H1 (cell line): ENCODE measurements at regions not wholly inside any gene's neighbourhood (a gene's known extent, or its start where the extent isn't known, plus 50 kb on each side); places are given as distances from the start of the nearest gene placed in this dataset.

Source experiments
- CTCF ChIA-PET: fragments of 300-600 bp; sonication (Branson Sonifier 250); formaldehyde crosslinking; loops from one replicate; lab custom pipeline; 2021; ENCODE audit not compliant: partially characterized antibody; lab: Charles Lee
- POLR2A ChIA-PET: fragments of 300-600 bp; sonication (Branson Sonifier 250); formaldehyde crosslinking; loops from one replicate; lab custom pipeline; 2021; ENCODE audit warnings: inconsistent platforms; ENCODE audit not compliant: partially characterized antibody; lab: Charles Lee
- DNase-seq, 2 experiments: peaks; one replicate each; pipeline versions ENCODE4 v3.0.0 to v3.0.0-alpha.2; 2010 to 2022; ENCODE audit warnings: low spot score in 2 of 2, low read depth in 1 of 2, mixed read lengths in 1 of 2
- FAIRE-seq: peaks from 2 replicates; lab custom pipeline; 2011; peaks lifted over from hg19 to GRCh38; lab: Jason Lieb, UNC
- H2AFZ ChIP-seq: 2 replicates; pipeline ENCODE4 v1.8.1; 2012; ENCODE audit warnings: low read length, inconsistent platforms
- H2AK5ac ChIP-seq: 2 replicates; pipeline ENCODE4 v1.6.1; 2013; ENCODE audit warnings: low read depth, low read length
- H2BK120ac ChIP-seq: replicated peaks from 2 replicates; pipeline ENCODE3; 2013; ENCODE audit warnings: low read depth, low read length, inconsistent platforms
- H2BK12ac ChIP-seq: 2 replicates; pipeline ENCODE4 v1.6.1; 2013; ENCODE audit warnings: low read depth, low read length
- H2BK15ac ChIP-seq: 2 replicates; pipeline ENCODE4 v1.6.1; 2013; ENCODE audit warnings: low read length
- H2BK20ac ChIP-seq: 2 replicates; pipeline ENCODE4 v1.6.1; 2013; ENCODE audit warnings: low read length
- H2BK5ac ChIP-seq: 2 replicates; pipeline ENCODE4 v1.6.1; 2013; ENCODE audit warnings: low read depth, low read length
- H3K14ac ChIP-seq: 2 replicates; pipeline ENCODE4 v1.6.1; 2013; ENCODE audit warnings: inconsistent platforms; ENCODE audit not compliant: insufficient read length
- H3K18ac ChIP-seq: 2 replicates; pipeline ENCODE4 v1.6.1; 2013; ENCODE audit warnings: low read length; ENCODE audit errors: extremely low read depth
- H3K23ac ChIP-seq: 2 replicates; pipeline ENCODE4 v1.6.1; 2013; ENCODE audit warnings: inconsistent platforms; ENCODE audit not compliant: insufficient read length
- H3K23me2 ChIP-seq: 2 replicates; pipeline ENCODE4 v1.6.1; 2013; ENCODE audit warnings: low read depth, low read length
- H3K27ac ChIP-seq: 2 replicates; pipeline ENCODE4 v1.6.1; 2011; ENCODE audit warnings: low read depth, low read length, inconsistent platforms
- H3K27me3 ChIP-seq, 4 experiments: replicated peaks in 1 of 4; 1 replicate in 1 of 4; 2 replicates in 3 of 4; pipeline versions ENCODE4 v1.6.1 to v1.8.1; 2011 to 2013; ENCODE audit warnings: low read length in 3 of 4, mild to moderate bottlenecking in 3 of 4, inconsistent platforms in 2 of 4, mixed read lengths in 2 of 4, moderate library complexity in 1 of 4; ENCODE audit not compliant: control insufficient read depth in 3 of 4, insufficient read depth in 3 of 4; ENCODE audit errors: extremely low read depth in 1 of 4
- H3K36me3 ChIP-seq, 4 experiments: 2 replicates each; pipeline versions ENCODE4 v1.6.1 to v1.8.1; 2011 to 2013; ENCODE audit warnings: mild to moderate bottlenecking in 4 of 4, low read length in 3 of 4, moderate library complexity in 2 of 4, control low read depth in 1 of 4, inconsistent platforms in 1 of 4; ENCODE audit not compliant: insufficient read depth in 4 of 4, control insufficient read depth in 2 of 4
- H3K4ac ChIP-seq: replicated peaks from 2 replicates; pipeline ENCODE3; 2013; ENCODE audit warnings: low read length, low read depth, mixed read lengths, inconsistent platforms; ENCODE audit not compliant: insufficient read length
- H3K4me1 ChIP-seq, 4 experiments: replicated peaks in 1 of 4; 1 replicate in 1 of 4; 2 replicates in 3 of 4; pipeline versions ENCODE4 v1.6.1 to v1.8.1; 2011 to 2013; ENCODE audit warnings: low read length in 3 of 4, inconsistent platforms in 2 of 4, mixed read lengths in 1 of 4; ENCODE audit not compliant: insufficient read depth in 4 of 4, control insufficient read depth in 3 of 4
- H3K4me2 ChIP-seq, 2 experiments: 2 replicates each; pipeline versions ENCODE4 v1.6.1 to v1.8.1; 2011 to 2013; ENCODE audit warnings: low read depth in 2 of 2, low read length in 2 of 2, control low read depth in 1 of 2, inconsistent platforms in 1 of 2, mild to moderate bottlenecking in 1 of 2; ENCODE audit not compliant: insufficient read depth in 1 of 2
- H3K4me3 ChIP-seq, 4 experiments: fragments of 200-600, 300-600 bp in 1 of 4; sonication (generic), shearing (Covaris generic), sonication (Bioruptor Twin) in 1 of 4; 2 replicates each; pipeline versions ENCODE4 v1.5.1 to v1.8.1; 2011 to 2016; ENCODE audit warnings: low read length in 4 of 4, low read depth in 3 of 4, control low read depth in 2 of 4, inconsistent platforms in 2 of 4, mild to moderate bottlenecking in 2 of 4, mixed read lengths in 1 of 4, moderate library complexity in 1 of 4; ENCODE audit not compliant: insufficient read depth in 2 of 4; ENCODE audit errors: extremely low read depth in 1 of 4
- H3K56ac ChIP-seq: replicated peaks from 2 replicates; pipeline ENCODE3; 2013; ENCODE audit warnings: low read depth, mild to moderate bottlenecking, mixed read lengths, low read length, inconsistent platforms; ENCODE audit not compliant: insufficient read length
- H3K79me1 ChIP-seq: 2 replicates; pipeline ENCODE4 v1.6.1; 2013; ENCODE audit warnings: low read depth, low read length, control low read depth
- H3K79me2 ChIP-seq, 2 experiments: 2 replicates each; pipeline versions ENCODE4 v1.6.1 to v1.8.1; 2012 to 2013; ENCODE audit warnings: low read length in 2 of 2, mild to moderate bottlenecking in 2 of 2, inconsistent platforms in 1 of 2; ENCODE audit not compliant: insufficient read depth in 2 of 2, control insufficient read depth in 1 of 2
- H3K9ac ChIP-seq, 4 experiments: replicated peaks in 1 of 4; 1 replicate in 1 of 4; 2 replicates in 3 of 4; pipeline versions ENCODE4 v1.6.1 to v1.8.1; 2011 to 2013; ENCODE audit warnings: low read depth in 3 of 4, low read length in 3 of 4, control low read depth in 2 of 4, mild to moderate bottlenecking in 2 of 4, moderate library complexity in 2 of 4, inconsistent platforms in 1 of 4; ENCODE audit errors: extremely low read depth in 1 of 4
- H3K9me3 ChIP-seq, 2 experiments: 2 replicates each; pipeline versions ENCODE4 v1.6.1 to v1.8.1; 2012 to 2013; ENCODE audit warnings: mild to moderate bottlenecking in 2 of 2, moderate library complexity in 2 of 2, control low read depth in 1 of 2, inconsistent platforms in 1 of 2, low read depth in 1 of 2, low read length in 1 of 2, mixed read lengths in 1 of 2; ENCODE audit not compliant: insufficient read depth in 2 of 2
- H4K20me1 ChIP-seq, 2 experiments: replicated peaks in 1 of 2; 2 replicates each; pipeline versions ENCODE3 to v1.8.1; 2011 to 2013; ENCODE audit warnings: inconsistent platforms in 2 of 2, low read length in 2 of 2, mild to moderate bottlenecking in 1 of 2; ENCODE audit not compliant: insufficient read depth in 2 of 2, control insufficient read depth in 1 of 2
- H4K5ac ChIP-seq: 2 replicates; pipeline ENCODE4 v1.6.1; 2013; ENCODE audit warnings: low read length, low read depth, mixed read lengths, inconsistent platforms; ENCODE audit not compliant: insufficient read length
- H4K8ac ChIP-seq: 2 replicates; pipeline ENCODE4 v1.8.0; 2013; ENCODE audit warnings: mild to moderate bottlenecking, moderate library complexity, low read length, inconsistent platforms; ENCODE audit not compliant: insufficient read depth; ENCODE audit errors: extremely low read depth
- H4K91ac ChIP-seq: replicated peaks from 2 replicates; pipeline ENCODE3; 2013; ENCODE audit warnings: low read length, mixed read lengths, inconsistent platforms; ENCODE audit not compliant: insufficient read length
- BRCA1 ChIP-seq: IDR thresholded peaks from 2 replicates; pipeline ENCODE4 v1.6.1; 2012; ENCODE audit warnings: low read depth, low read length, improper control_type of control experiment
- CBX8 ChIP-seq: fragments of 300-800, 300-1000 bp; sonication (generic); IDR thresholded peaks from 2 replicates; pipeline ENCODE4 v1.7.1; 2016; ENCODE audit warnings: low read depth, low read length, borderline replicate concordance
- CHD1 ChIP-seq: IDR thresholded peaks from 2 replicates; pipeline ENCODE4 v1.6.1; 2012; ENCODE audit warnings: low read depth, low read length, improper control_type of control experiment
- CHD2 ChIP-seq: IDR thresholded peaks from 2 replicates; pipeline ENCODE4 v1.6.1; 2012; ENCODE audit warnings: low read length, improper control_type of control experiment
- CTBP2 ChIP-seq: IDR thresholded peaks from 2 replicates; pipeline ENCODE4 v1.7.0; 2011; ENCODE audit warnings: borderline replicate concordance, mild to moderate bottlenecking, moderate library complexity, mixed read lengths, low read length; ENCODE audit not compliant: insufficient read depth, insufficient read length
- EZH2 ChIP-seq: fragments of 200-600 bp; sonication (generic); IDR thresholded peaks from 2 replicates; pipeline ENCODE4 v1.7.1; 2012; ENCODE audit warnings: low read depth, mild to moderate bottlenecking, moderate library complexity, low read length, inconsistent platforms; ENCODE audit not compliant: severe bottlenecking
- GABPA ChIP-seq: IDR thresholded peaks from 2 replicates; pipeline ENCODE4 v1.6.1; 2011; ENCODE audit warnings: mild to moderate bottlenecking, low read length, moderate library complexity, borderline replicate concordance; ENCODE audit not compliant: insufficient read depth
- JUND ChIP-seq: IDR thresholded peaks from 2 replicates; pipeline ENCODE4 v1.6.1; 2011; ENCODE audit warnings: mild to moderate bottlenecking, improper control_type of control experiment, low read length
- NRF1 ChIP-seq: IDR thresholded peaks from 2 replicates; pipeline ENCODE4 v1.6.1; 2011; ENCODE audit warnings: mild to moderate bottlenecking, low read depth, low read length, improper control_type of control experiment
- POLR2A ChIP-seq, 2 experiments: IDR thresholded peaks; 1 replicate in 1 of 2; 2 replicates in 1 of 2; pipeline ENCODE4 v1.6.1; 2011; ENCODE audit warnings: low read depth in 2 of 2, low read length in 2 of 2, mild to moderate bottlenecking in 2 of 2; ENCODE audit errors: control extremely low read depth in 1 of 2
- SIN3A ChIP-seq, 2 experiments: IDR thresholded peaks in 1 of 2; conservative IDR thresholded peaks in 1 of 2; 2 replicates each; pipeline ENCODE4 v1.6.1; 2011 to 2012; ENCODE audit warnings: low read length in 2 of 2, improper control_type of control experiment in 1 of 2, low read depth in 1 of 2, mild to moderate bottlenecking in 1 of 2
- SIX5 ChIP-seq: IDR thresholded peaks from 2 replicates; pipeline ENCODE4 v1.6.1; 2011; ENCODE audit warnings: mild to moderate bottlenecking, low read depth, low read length
- TAF7 ChIP-seq: optimal IDR thresholded peaks from 2 replicates; pipeline ENCODE3; 2011; ENCODE audit warnings: low read depth, mild to moderate bottlenecking, inconsistent platforms, low read length, moderate library complexity, borderline replicate concordance
- TBP ChIP-seq: IDR thresholded peaks from 2 replicates; pipeline ENCODE4 v1.6.1; 2011; ENCODE audit warnings: low read depth, low read length, improper control_type of control experiment
- TCF12 ChIP-seq: IDR thresholded peaks from 2 replicates; pipeline ENCODE4 v1.6.1; 2011; ENCODE audit warnings: low read depth, mild to moderate bottlenecking, low read length
- YY1 ChIP-seq: IDR thresholded peaks from 2 replicates; pipeline ENCODE4 v1.6.1; 2011; ENCODE audit warnings: low read depth, mild to moderate bottlenecking, low read length
- WGBS, 2 experiments: shearing (Covaris generic) in 1 of 2; methylation state at CpG; one replicate each; pipeline versions ENCODE4 v1.1.6 to v1.1.7; 2013 to 2015; ENCODE audit warnings: low lambda C conversion rate in 2 of 2, mixed read lengths in 2 of 2, inconsistent platforms in 1 of 2, low coverage in 1 of 2, missing lambda C conversion rate in 1 of 2; ENCODE audit not compliant: insufficient replicate concordance in 2 of 2, insufficient coverage in 1 of 2, insufficient read length in 1 of 2; ENCODE audit errors: extremely low coverage in 1 of 2, missing lambda C conversion rate in 1 of 2; 5-methylcytosine and 5-hydroxymethylcytosine counted together

DNA sequence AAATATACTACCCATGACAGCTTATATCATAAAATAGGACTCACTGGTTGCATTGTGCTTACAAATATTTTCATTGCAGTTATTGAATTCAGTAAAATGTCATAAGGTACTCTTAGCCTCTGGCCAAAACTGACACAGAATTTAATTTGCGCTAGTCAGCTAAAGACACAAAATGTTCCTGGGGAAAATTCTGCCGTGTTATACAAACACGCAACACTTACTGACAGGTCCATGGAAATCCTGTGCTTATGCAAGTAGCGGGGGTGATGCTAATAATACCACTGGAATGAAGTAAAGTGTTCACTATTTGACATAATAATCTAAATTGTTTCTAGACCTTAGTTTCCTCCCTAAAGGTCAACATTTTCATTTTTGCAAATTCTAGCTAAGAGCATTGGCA lies 354.4 kb upstream of the RSPO3 start:
- POLR2A ChIA-PET: no interaction called here
- no peak overlapping the region for H4K8ac ChIP-seq
- no peaks in the 10 kb centered on the region for H3K79me2 ChIP-seq
- H3K18ac ChIP-seq: no peak overlapping the region
- no peak overlapping the region for H2BK20ac ChIP-seq
- H4K91ac ChIP-seq: no peak overlapping the region
- no peaks in the 10 kb centered on the region for H4K20me1 ChIP-seq
- H3K23me2 ChIP-seq: no peaks in the 10 kb centered on the region
- TF ChIP-seq CTBP2 (no peak), JUND (no peak), POLR2A (IDR thresholded peaks at IDR 0.05; ENCODE audit: control extremely low read depth in 1 of 2, low read depth in 2 of 2, low read length in 2 of 2) (no peak), BRCA1 (no peak), NRF1 (no peak), YY1 (no peak), CHD1 (no peak), SIN3A (conservative IDR thresholded peaks at IDR 0.05 in 1 of 2, IDR thresholded peaks at IDR 0.05 in 1 of 2; ENCODE audit: low read depth in 1 of 2, low read length in 2 of 2) (no peak), EZH2 (no peak), TAF7 (no peak), CHD2 (no peak), TBP (no peak), SIX5 (no peak), GABPA (no peak), CBX8 (no peak), TCF12 (no peak)
- H2BK15ac ChIP-seq: no peak overlapping the region
- DNase-seq: no peak
- H3K4ac ChIP-seq: no peak overlapping the region
- no peak for FAIRE-seq
- 90% methylated on average over 4 of the region's 4 CpGs; no CpG with 5 or more reads in 1 of the 2 experiments for WGBS, 2 experiments
- no peak overlapping the region for H3K4me2 ChIP-seq
- H3K23ac ChIP-seq: no peak overlapping the region
- no peaks in the 10 kb centered on the region for H3K4me1 ChIP-seq
- no peak overlapping the region for H3K56ac ChIP-seq
- H3K27me3 ChIP-seq: no peaks in the 10 kb centered on the region
- H3K79me1 ChIP-seq: no peaks in the 10 kb centered on the region
- no peak overlapping the region for H3K4me3 ChIP-seq
- H3K14ac ChIP-seq: no peak overlapping the region
- H2AK5ac ChIP-seq: no peak overlapping the region
- no peak overlapping the region for H3K9ac ChIP-seq
- no peaks in the 10 kb centered on the region for H3K36me3 ChIP-seq
- no peak overlapping the region for H2AFZ ChIP-seq
- H2BK12ac ChIP-seq: no peak overlapping the region
- H2BK120ac ChIP-seq: no peak overlapping the region
- H4K5ac ChIP-seq: no peak overlapping the region
- H2BK5ac ChIP-seq: no peak overlapping the region
- CTCF ChIA-PET: interaction anchor here (1.0 to 1.2 kb wide), 3 partner anchors 11 to 106 kb away, joined by 3 read pairs; no protein-coding TSS in a partner anchor
- no peaks in the 10 kb centered on the region for H3K9me3 ChIP-seq
- no peak overlapping the region for H3K27ac ChIP-seq
